ENCODE measurements at regions not wholly inside any gene's neighbourhood (a gene's known extent, or its start where the extent isn't known, plus 50 kb on each side); places are given as distances from the start of the nearest gene placed in this dataset.
"Not testable (repeated sequence)": the region's sequence is repeated elsewhere in the genome, so short reads cannot be mapped to it uniquely, and the experiment has no call there.

GRCh38 chr4:115562506-115562905, 449.1 kb upstream of the NDST4 start:
- H3K27ac ChIP-seq, result no peak overlapping the region
- no peaks in the 10 kb centered on the region for H3K4me1 ChIP-seq
- H3K9me3 ChIP-seq, result no peaks in the 10 kb centered on the region
- TF ChIP-seq CTCF (IDR thresholded peaks at IDR 0.05), result no peak
- TF ChIP-seq POLR2AphosphoS5 (IDR thresholded peaks at IDR 0.05; ENCODE audit: insufficient read depth in 1 of 2, low read depth in 1 of 2), result no peak
- no peak for TF ChIP-seq POLR2A (IDR thresholded peaks at IDR 0.05)
- no peak for DNase-seq (ENCODE audit: extremely low spot score in 2 of 2)
- no peak overlapping the region for H3K4me3 ChIP-seq
- H3K36me3 ChIP-seq, result no peaks in the 10 kb centered on the region
- intact Hi-C loops (cut with DNase I), result no loop called here
- H3K27me3 ChIP-seq, result no peaks in the 10 kb centered on the region

- H3K36me3 ChIP-seq, result no peaks in the 10 kb centered on the region
- no peak overlapping the region for H3K4me3 ChIP-seq
- H3K27me3 ChIP-seq, result no peaks in the 10 kb centered on the region
- no peak overlapping the region for H3K27ac ChIP-seq
- TF ChIP-seq POLR2AphosphoS5 (IDR thresholded peaks at IDR 0.05; ENCODE audit: insufficient read depth in 1 of 2, low read depth in 1 of 2) (no peak), POLR2A (IDR thresholded peaks at IDR 0.05) (no peak)
- H3K4me1 ChIP-seq, result no peaks in the 10 kb centered on the region
- intact Hi-C loops (cut with DNase I), result no loop called here
- no peak for DNase-seq (ENCODE audit: extremely low spot score in 2 of 2)
- H3K9me3 ChIP-seq, result no peaks in the 10 kb centered on the region
These were observed 434.7 kb upstream of the NDST4 start for GRCh38 chr4:115548123-115548522.

- intact Hi-C loops (cut with DNase I), result no loop called here
- H3K36me3 ChIP-seq, result no peaks in the 10 kb centered on the region
- no peak overlapping the region for H3K4me3 ChIP-seq
- H3K27ac ChIP-seq, result no peak overlapping the region
- TF ChIP-seq POLR2AphosphoS5 (IDR thresholded peaks at IDR 0.05; ENCODE audit: insufficient read depth in 1 of 2, low read depth in 1 of 2) (no peak), POLR2A (IDR thresholded peaks at IDR 0.05) (no peak), CTCF (IDR thresholded peaks at IDR 0.05) (no peak)
- H3K27me3 ChIP-seq, result no peaks in the 10 kb centered on the region
- H3K9me3 ChIP-seq, result no peaks in the 10 kb centered on the region
- no peaks in the 10 kb centered on the region for H3K4me1 ChIP-seq
- DNase-seq (ENCODE audit: extremely low spot score in 2 of 2), result no peak
These were observed 424.0 kb upstream of the NDST4 start for GRCh38 chr4:115537387-115537786.

GRCh38 chr4:115529126-115529525, 415.7 kb upstream of the NDST4 start:
- Histone ChIP-seq H3K27ac (no peak overlapping the region), H3K9me3 (no peaks in the 10 kb centered on the region), H3K27me3 (no peaks in the 10 kb centered on the region), H3K4me1 (no peaks in the 10 kb centered on the region), H3K4me3 (no peak overlapping the region), H3K36me3 (no peaks in the 10 kb centered on the region)
- TF ChIP-seq POLR2A (IDR thresholded peaks at IDR 0.05) (no peak), CTCF (IDR thresholded peaks at IDR 0.05) (no peak), POLR2AphosphoS5 (IDR thresholded peaks at IDR 0.05; ENCODE audit: insufficient read depth in 1 of 2, low read depth in 1 of 2) (no peak)
- no peak for DNase-seq (ENCODE audit: extremely low spot score in 2 of 2)
- intact Hi-C loops (cut with DNase I), result no loop called here

GRCh38 chr4:115519476-115519875, 406.1 kb upstream of the NDST4 start:
- DNase-seq (ENCODE audit: extremely low spot score in 2 of 2); intact Hi-C loops (cut with DNase I); H3K27ac ChIP-seq; H3K9me3 ChIP-seq; H3K4me1 ChIP-seq; H3K27me3 ChIP-seq; H3K4me3 ChIP-seq; H3K36me3 ChIP-seq: not testable (repeated sequence)

- no peak overlapping the region for H3K4me3 ChIP-seq
- DNase-seq (ENCODE audit: extremely low spot score in 2 of 2), result no peak
- TF ChIP-seq POLR2AphosphoS5 (IDR thresholded peaks at IDR 0.05; ENCODE audit: insufficient read depth in 1 of 2, low read depth in 1 of 2) (no peak), CTCF (IDR thresholded peaks at IDR 0.05) (no peak), POLR2A (IDR thresholded peaks at IDR 0.05) (no peak)
- no peaks in the 10 kb centered on the region for H3K27me3 ChIP-seq
- intact Hi-C loops (cut with DNase I), result no loop called here
- H3K4me1 ChIP-seq, result no peaks in the 10 kb centered on the region
- H3K36me3 ChIP-seq, result no peaks in the 10 kb centered on the region
- no peaks in the 10 kb centered on the region for H3K9me3 ChIP-seq
- H3K27ac ChIP-seq, result no peak overlapping the region
These were observed 402.4 kb upstream of the NDST4 start for GRCh38 chr4:115515772-115516171.

All from vagina (tissue), 2 donors.